ENCODE measurements at regions not wholly inside any gene's neighbourhood (a gene's known extent, or its start where the extent isn't known, plus 50 kb on each side); places are given as distances from the start of the nearest gene placed in this dataset.

- TF ChIP-seq POLR2A (IDR thresholded peaks at IDR 0.05; ENCODE audit: low read depth, low read length), result no peak
- TF ChIP-seq TAF1 (IDR thresholded peaks at IDR 0.05; ENCODE audit: borderline replicate concordance, low read depth, low read length), result no peak
- no peak for TF ChIP-seq POLR2AphosphoS5 (IDR thresholded peaks at IDR 0.05; ENCODE audit: low read depth, low read length)
Measured at GRCh38 chr4:146073517-146073916, 102.0 kb upstream of the LSM6 start.

All from GM12892 (cell line).